NOMO-1 (cell line): ENCODE measurements at regions not wholly inside any gene's neighbourhood (a gene's known extent, or its start where the extent isn't known, plus 50 kb on each side); places are given as distances from the start of the nearest gene placed in this dataset.
"Not testable (repeated sequence)": the region's sequence is repeated elsewhere in the genome, so short reads cannot be mapped to it uniquely, and the experiment has no call there.

ENCODE experiments used
- DNase-seq, 2 experiments: peaks; one replicate each; lab custom pipeline; 2025; ENCODE audit not compliant: unreplicated experiment in 2 of 2; lab: John Stamatoyannopoulos, UW

DNA sequence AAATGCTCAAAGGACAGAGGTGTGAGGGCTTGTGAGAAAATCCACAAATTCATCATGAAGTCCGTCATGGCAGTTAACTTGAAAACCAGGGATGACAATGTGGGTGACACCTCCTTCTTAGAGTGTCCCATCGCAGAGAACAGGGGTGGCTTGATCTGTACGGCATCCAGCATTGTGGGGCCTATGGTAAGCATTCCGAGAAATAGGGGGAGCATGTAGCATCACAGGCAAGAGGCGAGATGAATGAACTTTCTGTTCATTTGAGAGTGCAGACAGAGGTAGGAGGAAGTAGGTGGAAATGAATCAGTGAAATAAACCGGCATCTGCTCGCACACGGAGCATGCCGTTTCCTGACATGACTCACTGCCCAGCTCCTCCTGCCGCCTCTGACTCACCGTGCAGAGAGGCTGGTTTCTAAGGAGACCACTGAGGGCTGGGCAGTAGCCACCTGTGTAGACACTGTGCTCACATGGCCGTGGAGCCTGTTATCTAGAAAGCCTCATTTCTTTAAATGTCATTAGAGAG is 339.0 kb downstream of the RFC3 start:
- peak; percentile 80 to 90 for DNase-seq

DNA sequence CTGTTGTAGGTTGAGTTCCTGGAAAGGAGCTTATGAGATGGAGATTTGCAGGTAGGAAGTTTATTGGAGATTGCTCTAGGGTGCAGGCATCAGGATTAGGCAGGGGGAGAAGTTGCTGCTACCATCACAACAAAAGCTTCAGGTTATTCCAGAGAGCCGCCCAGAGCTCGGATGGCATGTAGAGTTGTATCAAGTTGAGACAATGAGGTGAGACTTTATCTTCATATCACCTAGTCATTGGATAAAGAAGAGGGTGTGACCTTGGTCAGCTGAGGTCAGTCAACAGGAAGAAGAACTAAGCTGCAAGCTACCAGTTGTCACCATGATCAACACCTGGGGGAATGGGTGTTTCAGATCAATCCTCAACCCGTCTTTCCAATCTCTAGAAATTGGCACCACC is 342.0 kb downstream of the RFC3 start:
- no peak for DNase-seq

DNA sequence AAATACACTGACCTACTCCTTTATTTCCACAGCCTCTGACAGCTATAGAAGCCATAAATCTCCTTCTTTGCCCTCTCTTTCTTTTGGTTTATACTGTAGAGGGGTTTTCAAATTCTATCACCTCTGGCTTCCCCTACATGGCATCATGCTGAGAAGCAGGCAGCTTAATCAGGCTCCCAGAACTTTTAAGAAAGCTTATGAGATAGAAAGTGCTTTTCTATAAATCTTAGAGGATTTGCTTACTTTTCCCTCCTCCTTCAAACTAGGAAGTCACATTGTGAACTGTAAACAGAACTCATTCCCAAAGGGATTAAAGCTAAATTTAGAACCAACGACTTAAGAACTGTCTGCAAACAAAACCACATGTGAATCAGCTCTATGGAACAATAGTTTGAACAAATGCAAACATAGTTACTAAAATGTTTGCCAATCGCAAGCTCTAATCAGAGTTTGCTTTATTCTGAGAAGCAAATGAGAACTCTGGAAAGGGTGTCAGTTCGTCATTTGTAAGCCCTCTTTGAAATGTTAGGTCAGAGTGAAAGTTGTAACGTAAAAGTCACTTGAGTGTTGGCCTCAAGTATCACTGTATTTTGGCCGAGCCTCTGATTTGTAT is 344.1 kb downstream of the RFC3 start:
- no peak for DNase-seq

DNA sequence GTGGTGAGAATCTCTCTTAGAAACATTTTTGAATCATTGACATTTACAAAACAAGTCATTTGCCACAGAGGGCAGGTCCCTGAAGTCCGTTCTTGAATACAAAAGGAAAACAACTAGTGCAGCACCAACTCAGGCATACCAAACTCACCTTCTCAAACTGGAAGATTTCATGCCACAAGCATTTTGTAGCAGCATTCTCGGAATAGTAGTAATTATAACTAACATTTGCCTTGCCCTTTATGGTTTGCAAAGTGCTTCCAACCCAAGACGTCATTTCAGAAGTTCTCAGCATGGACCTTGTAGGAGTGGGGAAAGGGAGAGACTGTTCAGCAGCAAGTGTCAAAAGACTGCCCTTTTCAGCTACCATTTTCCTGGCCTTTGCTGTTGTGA is 344.6 kb downstream of the RFC3 start:
- no peak for DNase-seq

DNA sequence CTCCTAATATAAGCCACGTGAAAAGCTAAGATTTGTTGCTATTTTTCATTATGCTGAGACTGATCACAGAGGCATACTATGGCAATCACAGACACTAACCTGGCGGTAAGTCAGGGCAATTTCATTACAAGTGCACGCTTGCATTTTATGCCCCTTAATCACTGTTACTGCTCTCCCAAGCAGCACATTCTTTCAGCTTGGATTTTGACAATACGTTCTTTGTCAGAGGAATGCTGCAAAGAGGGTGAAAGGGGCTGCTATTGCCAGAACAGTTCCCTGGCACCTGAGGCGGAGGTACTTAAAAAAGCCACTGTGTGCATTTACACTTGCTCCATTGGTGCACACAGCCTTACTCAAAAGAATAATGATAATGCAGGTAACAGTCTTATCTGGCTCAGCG is 346.6 kb downstream of the RFC3 start:
- no peak for DNase-seq

DNA sequence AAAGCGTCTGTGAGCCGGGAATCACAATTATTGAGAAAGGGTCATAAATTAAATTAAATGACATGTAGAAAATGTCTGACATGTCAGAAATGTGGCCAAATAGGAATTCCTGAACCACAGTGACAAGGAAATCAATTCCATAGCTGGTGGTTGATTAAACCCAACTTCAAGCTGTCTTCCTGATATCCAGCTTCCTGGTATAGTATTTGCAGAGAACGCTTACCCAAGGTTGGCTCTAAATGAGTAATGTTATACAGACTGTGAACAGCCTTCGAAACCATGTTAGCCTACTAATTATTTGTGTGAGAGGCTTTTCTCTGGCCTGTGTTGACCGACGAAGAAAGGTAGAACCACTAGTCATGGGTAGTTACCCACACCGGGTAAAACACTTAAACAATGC is 347.2 kb downstream of the RFC3 start:
- no peak for DNase-seq

DNA sequence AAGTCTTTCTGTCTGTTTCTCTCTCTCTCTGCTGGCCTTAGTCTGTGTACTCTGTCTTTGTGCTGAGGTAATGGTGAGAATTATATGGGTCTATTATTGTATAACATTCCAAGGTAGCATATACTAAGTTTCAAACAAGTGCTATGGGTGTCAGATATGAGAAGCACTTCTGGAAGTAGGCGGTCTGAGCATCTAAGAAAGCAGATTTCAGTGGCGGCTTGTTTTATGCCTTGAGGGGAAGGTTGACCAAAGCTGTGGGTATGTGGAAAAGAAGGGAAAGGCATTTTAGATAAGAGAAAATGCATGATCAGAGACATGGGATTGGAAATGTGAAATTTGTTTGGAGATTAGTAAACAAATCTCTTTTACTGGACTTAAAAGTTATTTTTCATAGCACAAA is 348.5 kb downstream of the RFC3 start:
- no peak for DNase-seq

DNA sequence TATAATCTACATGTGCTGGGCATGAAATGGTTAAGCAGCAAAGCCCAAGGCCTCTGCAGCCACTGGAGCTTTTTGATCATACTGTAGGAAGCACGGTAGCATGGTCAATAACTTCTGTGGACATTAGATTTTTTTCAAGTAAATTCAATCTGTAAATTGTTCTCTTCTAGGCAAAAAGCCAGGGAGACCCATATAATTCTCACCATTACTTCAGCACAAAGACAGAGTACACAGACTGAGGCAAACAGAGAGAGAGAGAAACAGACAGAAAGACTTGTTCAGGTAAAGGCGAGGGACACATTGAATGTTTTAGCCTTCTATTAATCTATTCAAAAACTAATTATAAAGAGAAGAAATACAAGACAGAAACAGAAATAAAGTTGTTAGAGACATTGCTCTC is 349.4 kb downstream of the RFC3 start:
- no peak for DNase-seq

DNA sequence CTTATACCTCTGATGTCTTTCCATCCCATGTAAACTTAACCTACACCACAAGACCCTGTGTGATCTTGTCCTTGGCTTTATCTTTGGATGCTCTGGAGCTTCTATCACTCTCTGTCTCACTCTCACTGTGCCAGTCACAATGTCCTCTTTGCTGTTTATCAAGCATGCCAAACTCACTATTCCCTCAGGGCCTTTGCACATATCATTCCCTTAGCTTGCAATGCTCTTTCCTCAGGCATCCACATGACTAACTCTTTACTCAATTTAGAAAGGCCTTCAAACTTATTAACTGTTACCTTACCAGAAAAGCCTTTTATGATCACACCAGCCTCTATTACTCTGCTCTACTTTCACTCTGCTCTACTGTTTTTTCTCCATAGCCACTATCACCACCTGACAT is 354.1 kb downstream of the RFC3 start:
- DNase-seq = no peak

DNA sequence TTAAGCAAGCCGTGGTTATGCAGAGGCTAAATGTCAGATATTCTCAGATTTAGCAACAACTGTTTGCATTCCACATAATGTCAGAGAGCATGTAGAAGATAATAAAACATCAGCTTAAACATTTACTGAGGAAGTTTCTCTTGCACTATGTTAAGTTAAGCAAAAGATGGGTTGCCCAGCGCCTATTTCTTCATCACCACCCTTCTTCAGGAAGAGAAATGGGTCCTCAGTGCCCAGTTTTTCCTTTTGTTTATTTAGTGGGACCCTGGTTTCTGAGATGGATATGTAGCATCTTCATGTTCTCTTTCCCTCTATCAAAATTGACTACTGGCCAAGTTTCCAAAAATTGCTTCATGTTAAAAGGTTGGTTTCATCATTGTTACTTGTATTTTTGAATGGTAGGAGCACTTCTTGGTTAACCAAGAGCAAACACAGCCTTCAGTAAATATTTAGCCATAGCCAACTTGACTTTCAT is 356.8 kb downstream of the RFC3 start:
- no peak for DNase-seq

DNA sequence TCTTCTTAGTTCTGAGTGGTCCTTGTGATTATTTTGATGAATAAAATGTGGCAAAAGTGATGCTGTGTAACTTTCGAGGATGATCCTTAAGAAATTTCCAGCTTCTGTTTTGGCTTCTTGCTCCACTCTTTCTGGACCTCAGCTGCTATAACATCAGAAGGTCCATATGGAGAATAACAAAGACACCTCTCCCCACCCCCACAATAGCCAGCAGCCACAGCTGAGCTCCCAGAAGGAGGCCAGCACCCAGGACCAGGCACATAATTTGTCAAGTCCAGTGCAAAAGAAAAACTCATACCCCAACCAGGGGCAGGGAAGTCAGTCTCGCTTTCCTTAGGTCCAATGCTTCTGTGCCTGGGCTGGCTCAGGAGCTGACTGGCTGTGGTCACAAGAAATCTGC is 357.6 kb downstream of the RFC3 start:
- DNase-seq = no peak

DNA sequence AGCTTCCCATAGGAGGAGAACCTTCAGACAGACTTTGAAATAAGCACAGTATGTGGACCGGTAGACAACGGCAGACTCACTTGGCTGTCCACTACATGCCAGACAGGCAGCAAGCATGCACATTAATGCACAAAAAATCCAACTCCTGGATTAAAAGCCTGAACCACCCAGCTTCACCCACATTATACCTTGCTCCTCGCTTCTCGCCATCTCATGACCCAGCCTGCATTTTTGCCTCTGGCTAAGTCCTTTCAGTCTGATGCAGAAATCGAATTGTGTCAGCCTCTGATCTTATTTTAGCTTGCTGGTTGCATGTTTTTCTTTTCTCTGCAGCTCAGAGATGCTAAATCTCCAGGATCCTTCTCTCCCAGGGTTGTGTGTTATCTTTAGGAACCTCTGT is 358.7 kb downstream of the RFC3 start:
- no peak for DNase-seq

DNA sequence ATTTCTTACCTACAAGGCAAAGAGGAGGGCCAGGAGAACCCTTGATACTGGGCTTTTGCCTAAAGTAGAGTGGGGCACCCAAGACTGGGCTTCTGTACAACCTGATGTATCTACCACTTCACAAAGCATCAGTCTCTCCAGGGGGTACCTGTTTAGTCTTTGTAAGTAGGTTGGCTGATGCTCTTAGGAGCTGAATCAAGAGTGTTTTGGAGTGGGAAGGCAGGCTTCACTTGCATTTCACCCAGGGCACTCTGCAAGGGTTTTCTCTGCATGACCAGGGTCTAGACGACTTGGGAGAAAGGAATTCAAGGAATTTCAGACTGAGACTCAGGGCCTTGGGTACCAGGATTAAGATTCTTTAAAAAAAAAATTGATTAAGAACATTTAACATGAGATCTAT is 361.5 kb downstream of the RFC3 start:
- no peak for DNase-seq

DNA sequence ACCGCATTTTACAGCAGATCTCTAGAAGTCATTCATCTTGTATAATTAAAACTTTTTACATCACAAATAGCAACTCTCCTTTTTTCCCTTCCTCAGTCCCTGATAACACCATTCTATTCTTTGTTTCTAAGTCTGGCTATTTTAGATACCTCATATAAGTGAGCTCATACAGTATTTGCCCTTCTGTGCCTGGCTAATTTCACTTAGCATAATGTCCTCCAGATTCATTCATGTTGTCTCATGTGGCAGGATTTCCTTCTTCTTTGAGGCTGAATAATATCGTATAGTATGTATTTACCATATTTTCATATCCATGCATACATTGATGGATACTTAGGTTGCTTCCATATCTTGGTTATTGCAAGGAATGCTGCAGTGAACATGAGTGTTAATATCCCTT is 362.0 kb downstream of the RFC3 start:
- DNase-seq = no peak

DNA sequence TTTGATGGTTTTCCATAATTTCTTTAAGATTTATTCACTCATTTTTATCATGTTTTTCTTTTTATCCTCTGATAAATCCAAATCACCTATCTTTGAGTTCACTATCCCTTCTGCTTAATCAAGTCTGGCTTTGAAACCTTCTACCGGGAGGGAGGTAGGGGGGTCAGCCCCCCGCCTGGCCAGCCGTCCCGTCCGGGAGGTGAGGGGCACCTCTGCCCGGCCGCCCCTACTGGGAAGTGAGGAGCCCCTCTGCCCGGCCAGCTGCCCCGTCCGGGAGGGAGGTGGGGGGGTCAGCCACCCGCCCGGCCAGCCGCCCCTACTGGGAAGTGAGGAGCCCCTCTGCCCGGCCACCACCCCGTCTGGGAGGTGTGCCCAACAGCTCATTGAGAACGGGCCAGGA is 363.3 kb downstream of the RFC3 start:
- not testable (repeated sequence) for DNase-seq

DNA sequence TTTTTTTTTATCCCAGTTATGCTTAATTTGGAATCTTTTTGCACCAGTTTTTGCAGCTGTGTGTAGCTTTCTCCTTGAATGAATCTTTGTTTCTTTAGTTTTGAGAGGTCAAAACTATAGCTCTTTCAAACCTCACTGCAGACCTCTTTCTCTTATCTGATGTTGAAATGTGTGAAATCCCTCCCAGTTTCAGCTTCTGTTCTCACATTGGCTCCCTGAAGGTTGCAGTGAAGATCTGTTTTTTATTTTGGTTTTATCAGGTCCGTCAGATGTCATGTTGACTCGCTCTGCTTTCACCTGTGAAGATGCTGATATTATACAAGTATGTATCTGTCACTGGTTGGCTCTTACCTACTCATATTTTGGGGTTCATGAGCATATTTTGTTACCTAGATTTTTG is 372.0 kb downstream of the RFC3 start:
- DNase-seq = no peak

DNA sequence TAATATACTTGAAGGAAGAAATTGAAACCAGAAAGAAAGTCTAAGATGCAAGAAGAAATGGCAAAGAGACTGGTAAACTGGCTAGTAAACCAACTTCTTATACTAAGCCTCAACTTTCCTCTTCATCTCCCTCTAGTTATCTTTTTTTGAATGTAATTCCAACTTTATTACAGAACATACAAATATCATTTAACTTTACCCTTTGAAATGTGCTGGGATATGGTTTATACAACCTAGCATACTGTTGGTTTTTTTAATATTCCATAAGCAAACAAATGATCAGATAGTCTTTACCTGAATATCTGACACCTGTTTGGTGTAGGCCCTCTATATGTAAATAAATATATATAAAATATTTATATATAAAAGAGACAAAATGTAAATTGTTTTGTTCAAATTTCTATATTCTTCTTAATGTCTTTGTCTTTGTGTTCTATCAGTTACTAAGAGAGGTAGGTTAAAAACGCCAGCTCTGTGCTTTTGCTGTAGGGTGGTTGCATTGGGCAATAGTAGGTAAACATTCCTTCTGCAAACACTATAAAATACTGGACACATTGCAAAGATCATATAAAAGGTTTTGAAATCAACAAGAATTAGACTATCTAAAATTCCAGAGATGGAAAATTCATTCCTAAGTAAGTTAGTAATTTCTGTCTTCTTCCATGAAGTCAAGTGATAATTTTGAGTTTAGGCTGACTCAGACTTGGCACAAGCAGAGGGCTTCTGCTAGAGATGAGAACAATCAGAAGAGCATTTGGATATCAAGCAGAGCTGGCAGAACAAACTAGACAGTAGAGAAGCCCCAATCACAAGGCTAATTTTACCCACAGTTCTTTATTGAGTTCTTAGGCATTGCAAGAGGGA is 383.3 kb downstream of the RFC3 start:
- no peak for DNase-seq

DNA sequence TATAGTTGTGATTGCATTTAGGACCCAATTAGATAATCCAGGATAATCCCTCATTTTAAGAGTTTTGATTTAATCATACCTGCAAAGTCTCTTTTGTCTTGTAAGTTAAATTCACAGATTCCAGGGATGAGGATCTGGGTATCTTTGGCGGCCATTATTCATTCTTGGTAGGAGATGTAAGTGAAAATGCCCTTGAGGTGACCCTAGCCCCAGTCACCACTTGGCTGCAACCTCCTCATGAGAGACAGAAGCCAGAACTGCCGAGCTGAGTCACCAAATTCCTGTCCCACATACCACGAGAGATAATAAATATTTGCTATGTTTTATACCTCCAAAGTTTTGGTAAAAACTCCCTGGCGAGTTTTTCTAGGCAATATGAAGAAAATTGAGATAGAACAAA is 389.4 kb downstream of the RFC3 start:
- no peak for DNase-seq

DNA sequence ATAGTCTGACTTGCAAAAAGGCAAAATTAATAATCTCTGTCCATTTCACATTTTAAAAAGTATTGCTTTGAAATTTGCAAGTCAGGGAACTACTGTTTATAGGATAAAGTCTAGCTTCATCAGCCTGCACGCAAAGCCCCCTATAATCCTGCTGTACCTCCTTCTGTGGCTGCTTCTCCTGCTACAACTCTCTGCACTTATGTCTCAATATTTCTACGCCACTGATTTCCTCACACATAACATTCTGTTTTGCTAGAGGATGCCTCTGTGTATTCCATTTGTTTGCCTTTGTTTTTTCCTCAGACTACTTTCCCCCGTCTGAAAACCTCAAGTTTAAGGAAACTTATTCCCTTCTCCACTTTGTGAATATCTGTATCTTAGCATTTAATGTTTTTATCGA is 389.9 kb downstream of the RFC3 start:
- no peak for DNase-seq

DNA sequence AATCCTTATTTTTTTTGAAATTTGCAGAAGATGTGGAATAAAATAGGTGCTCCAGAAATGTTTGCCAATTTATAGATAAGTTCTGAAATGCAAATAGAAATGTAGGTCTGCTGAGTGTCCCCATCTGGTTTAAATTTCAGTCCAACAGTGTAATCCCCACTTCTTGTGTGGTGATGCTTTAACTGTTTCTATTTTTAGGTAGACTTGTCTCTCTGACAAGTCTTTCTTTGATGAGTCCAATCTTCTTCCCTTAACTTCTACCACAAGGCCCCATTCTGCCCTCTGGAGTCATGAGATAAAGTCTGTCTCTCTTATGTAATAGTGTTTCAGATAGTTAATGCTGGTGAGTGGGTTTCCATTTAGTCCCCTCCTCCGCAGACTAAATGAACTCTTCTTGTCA is 390.4 kb downstream of the RFC3 start:
- DNase-seq = no peak

DNA sequence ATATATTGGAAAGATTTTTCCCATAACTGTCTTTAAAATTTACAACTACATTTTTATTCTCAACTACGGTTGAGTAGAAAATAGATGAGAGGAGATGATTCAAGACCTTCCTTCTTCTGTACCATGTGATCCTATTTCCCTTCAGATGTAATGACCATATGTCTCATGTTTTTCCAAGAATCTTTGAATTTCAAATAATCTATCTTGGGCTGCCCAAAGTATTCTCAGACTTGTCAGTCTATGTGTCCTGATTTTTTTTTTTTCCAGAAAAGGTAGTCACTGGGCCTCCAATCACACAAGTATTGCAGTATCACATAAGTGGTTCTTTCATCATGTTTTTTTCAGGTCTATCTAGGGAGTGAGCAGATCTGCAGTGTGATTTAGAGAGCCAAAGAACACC is 392.4 kb downstream of the RFC3 start:
- no peak for DNase-seq

DNA sequence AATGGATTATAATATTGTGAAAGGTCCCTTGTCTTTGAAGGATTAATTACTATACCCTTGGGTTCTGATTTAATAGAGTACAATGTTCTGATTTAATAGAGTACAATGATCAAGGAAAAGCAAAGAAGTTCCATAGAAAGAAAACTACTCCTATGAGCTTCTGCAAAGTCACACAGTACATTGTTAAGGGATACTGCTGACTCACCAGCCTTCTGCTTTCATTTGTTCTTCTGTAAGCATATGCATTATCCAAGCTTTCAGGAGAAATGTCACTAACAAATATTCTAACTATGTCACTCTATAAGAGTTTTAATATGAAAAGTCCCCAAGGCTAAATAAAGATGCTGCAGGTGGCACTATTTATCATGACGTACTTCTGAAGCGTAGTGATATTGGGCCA is 396.7 kb downstream of the RFC3 start:
- DNase-seq = no peak
